Stimulated activated CD4-positive, alpha-beta T cell treated with anti-CD3 and anti-CD28 coated beads, Interleukin-12 subunit alpha, Interleukin-12 subunit beta, amount 100 ng/mL, for 48 hours (primary cell): ENCODE measurements at regions not wholly inside any gene's neighbourhood (a gene's known extent, or its start where the extent isn't known, plus 50 kb on each side); places are given as distances from the start of the nearest gene placed in this dataset.

Experiments used
- DNase-seq, 3 donors: peaks; one replicate each; pipeline ENCODE4 v3.0.0-alpha.2; 2020; ENCODE audit warnings: low read depth in 2 of 3, low spot score in 1 of 3

- no peak for DNase-seq
These were observed 130.9 kb upstream of the TP63 start for GRCh38 chr3:189500299-189500698.

GRCh38 chr3:189500798-189501495 is 130.2 kb upstream of the TP63 start:
- no peak for DNase-seq

- no peak for DNase-seq
These were observed 128.9 kb upstream of the TP63 start for GRCh38 chr3:189502256-189502655.

- no peak for DNase-seq
These were observed 128.4 kb upstream of the TP63 start for GRCh38 chr3:189502676-189503257.

- no peak for DNase-seq
These were observed 123.3 kb upstream of the TP63 start for GRCh38 chr3:189507856-189508255.

- DNase-seq, result no peak
These were observed 122.2 kb upstream of the TP63 start for GRCh38 chr3:189508784-189509501.

- DNase-seq, result no peak
These were observed 119.2 kb upstream of the TP63 start for GRCh38 chr3:189512039-189512438.

GRCh38 chr3:189512821-189513220 is 118.4 kb upstream of the TP63 start:
- DNase-seq, result no peak

- no peak for DNase-seq
These were observed 117.7 kb upstream of the TP63 start for GRCh38 chr3:189513281-189514117.

- DNase-seq, result no peak
These were observed 115.2 kb upstream of the TP63 start for GRCh38 chr3:189516039-189516438.

GRCh38 chr3:189517981-189518380 is 113.2 kb upstream of the TP63 start:
- no peak for DNase-seq

- no peak for DNase-seq
These were observed 111.7 kb upstream of the TP63 start for GRCh38 chr3:189519458-189519857.

GRCh38 chr3:189529468-189529867 is 101.7 kb upstream of the TP63 start:
- DNase-seq, result no peak

- no peak for DNase-seq
These were observed 101.2 kb upstream of the TP63 start for GRCh38 chr3:189529889-189530471.

- peak in 1 of 3 donors; percentile 3 for DNase-seq
These were observed 100.4 kb upstream of the TP63 start for GRCh38 chr3:189530822-189531221.

- DNase-seq, result no peak
These were observed 99.9 kb upstream of the TP63 start for GRCh38 chr3:189531271-189531670.

- no peak for DNase-seq
These were observed 96.7 kb upstream of the TP63 start for GRCh38 chr3:189534531-189534930.

GRCh38 chr3:189537135-189537534 is 94.1 kb upstream of the TP63 start:
- DNase-seq, result no peak

- no peak for DNase-seq
These were observed 83.7 kb upstream of the TP63 start for GRCh38 chr3:189547448-189547847.

GRCh38 chr3:189548053-189548452 is 83.1 kb upstream of the TP63 start:
- DNase-seq, result no peak

GRCh38 chr3:189551007-189551406 is 80.2 kb upstream of the TP63 start:
- DNase-seq, result no peak
